Ovary (tissue), 3 donors: ENCODE measurements at regions not wholly inside any gene's neighbourhood (a gene's known extent, or its start where the extent isn't known, plus 50 kb on each side); places are given as distances from the start of the nearest gene placed in this dataset.

ENCODE experiments used
- CTCF ChIP-seq, 3 donors: fragments of 450-650 bp in 2 of 3; fragments of 200-600 bp in 1 of 3; IDR thresholded peaks; one replicate each; pipeline versions ENCODE4 v1.5.1 to v1.8.0; 2016 to 2022; ENCODE audit warnings: antibody characterized with exemption in 3 of 3, mild to moderate bottlenecking in 1 of 3
- EP300 ChIP-seq: sonication (generic); formaldehyde crosslinking; IDR thresholded peaks from one replicate; pipeline ENCODE4 v1.6.1; 2017; ENCODE audit warnings: antibody characterized with exemption
- POLR2A ChIP-seq: fragments of 450-650 bp; IDR thresholded peaks from one replicate; pipeline ENCODE4 v1.6.1; 2017; ENCODE audit warnings: antibody characterized with exemption, mild to moderate bottlenecking, moderate library complexity
- donor health status: DM: no; HTN: no; CAD: no.

- TF ChIP-seq POLR2A (no peak), CTCF (IDR thresholded peaks at IDR 0.05) (no peak), EP300 (no peak)
Measured at GRCh38 chr2:209321581-209321980, 102.3 kb upstream of the MAP2 start.
